ENCODE measurements at regions not wholly inside any gene's neighbourhood (a gene's known extent, or its start where the extent isn't known, plus 50 kb on each side); places are given as distances from the start of the nearest gene placed in this dataset.
A peak's percentile ranks its signal among the peaks of the same experiment; 100 is the strongest.
"Not testable (repeated sequence)": the region's sequence is repeated elsewhere in the genome, so short reads cannot be mapped to it uniquely, and the experiment has no call there.

- no peak for DNase-seq
Measured at GRCh38 chr3:88298189-88298588, 148.4 kb downstream of the C3orf38 start.

DNA sequence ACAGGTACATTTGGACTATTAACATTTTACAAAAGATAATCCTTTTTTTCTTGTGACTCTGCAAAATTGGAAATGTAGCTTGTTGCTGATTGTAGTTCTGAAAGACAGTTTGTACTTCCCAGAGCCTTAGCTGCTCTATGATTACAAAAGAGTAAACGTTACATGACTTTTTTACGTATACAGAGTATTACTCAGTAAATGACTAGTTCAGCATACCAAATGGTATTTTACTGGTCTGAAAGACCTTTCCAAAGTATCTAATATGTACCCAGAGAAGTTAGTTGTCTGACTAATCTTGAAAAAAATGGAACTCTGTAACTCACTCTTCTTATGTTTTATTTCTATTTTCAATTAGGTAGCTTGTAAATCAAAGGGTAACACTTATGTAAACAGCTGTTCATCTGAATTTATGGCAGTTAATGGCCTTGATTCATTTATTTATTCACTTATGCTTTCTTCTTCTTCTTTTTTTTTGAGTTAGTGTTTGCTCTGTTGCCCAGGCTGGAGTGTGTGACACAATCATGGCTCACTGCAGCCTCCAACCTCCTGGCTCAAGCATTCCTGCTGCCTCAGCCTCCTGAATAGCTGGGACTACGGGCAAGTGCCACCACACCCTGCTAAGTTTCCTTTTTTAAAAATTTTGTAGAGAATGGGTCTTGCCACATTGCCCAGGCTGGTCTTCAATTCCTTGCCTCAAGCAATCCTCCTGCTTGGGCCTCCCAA, 151.7 kb downstream of the C3orf38 start:
- no peak for DNase-seq

DNA sequence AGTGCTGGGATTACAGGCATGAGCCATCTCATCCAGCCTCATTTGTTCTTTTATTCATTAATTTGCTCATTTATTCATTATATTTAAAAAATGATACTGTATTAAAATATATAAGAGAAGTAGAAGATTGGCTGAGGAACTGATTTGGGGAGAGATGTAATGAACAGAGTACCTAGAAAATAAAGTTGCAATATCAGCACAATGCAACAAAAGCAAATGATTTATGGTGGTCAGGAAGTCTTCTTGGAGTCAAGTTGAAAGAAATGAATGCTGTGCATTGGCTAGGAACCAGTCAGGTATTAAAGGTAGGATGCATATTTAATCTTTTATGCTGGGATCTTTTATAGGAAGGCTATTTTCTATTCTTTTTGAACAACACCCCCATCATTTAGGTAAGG, 152.2 kb downstream of the C3orf38 start:
- DNase-seq = no peak

DNA sequence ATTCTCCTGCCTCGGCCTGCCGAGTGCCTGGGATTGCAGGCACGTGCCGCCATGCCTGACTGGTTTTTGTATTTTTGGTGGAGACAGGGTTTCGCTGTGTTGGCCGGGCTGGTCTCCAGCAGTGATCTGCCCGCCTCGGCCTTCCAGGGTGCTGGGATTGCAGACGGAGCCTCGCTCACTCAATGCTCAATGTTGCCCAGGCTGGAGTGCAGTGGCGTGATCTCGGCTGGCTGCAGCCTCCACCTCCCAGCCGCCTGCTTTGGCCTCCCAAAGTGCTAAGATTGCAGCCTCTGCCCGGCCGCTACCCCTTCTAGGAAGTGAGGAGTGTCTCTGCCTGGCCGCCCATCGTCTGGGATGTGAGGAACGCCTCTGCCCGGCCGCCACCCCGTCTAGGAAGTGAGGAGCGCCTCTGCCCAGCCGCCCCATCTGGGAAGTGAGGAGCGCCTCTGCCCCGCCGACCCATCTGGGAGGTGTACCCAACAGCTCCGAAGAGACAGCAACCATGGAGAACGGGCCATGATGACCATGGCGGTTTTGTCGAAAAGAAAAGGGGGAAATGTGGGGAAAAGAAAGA, 153.7 kb downstream of the C3orf38 start:
- not testable (repeated sequence) for DNase-seq

GRCh38 chr3:88307666-88308065, 157.9 kb downstream of the C3orf38 start:
- DNase-seq = no peak

DNA sequence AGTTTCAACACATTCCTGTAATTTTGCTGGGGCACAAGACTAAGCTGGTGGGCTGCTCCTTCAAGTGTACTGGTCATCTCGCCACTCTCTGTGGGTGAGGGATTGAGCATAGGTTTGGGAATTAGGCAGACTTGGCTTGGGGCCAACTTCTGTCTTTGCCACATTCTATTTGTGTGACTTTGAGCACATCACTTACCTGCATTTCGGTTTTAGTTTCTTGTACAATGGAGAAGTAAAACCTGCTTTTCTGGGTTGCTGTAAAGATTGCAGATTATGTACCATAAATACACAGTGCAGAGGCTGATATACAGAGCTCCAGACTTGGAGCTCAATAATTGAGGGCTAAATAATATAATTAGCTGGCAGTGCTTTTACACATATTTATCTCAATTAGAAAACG, 162.1 kb downstream of the C3orf38 start:
- DNase-seq = peak; percentile 52

- no peak for DNase-seq
Measured at GRCh38 chr3:88312256-88312655, 162.5 kb downstream of the C3orf38 start.

GRCh38 chr3:88318067-88318466, 168.3 kb downstream of the C3orf38 start:
- DNase-seq = no peak

DNA sequence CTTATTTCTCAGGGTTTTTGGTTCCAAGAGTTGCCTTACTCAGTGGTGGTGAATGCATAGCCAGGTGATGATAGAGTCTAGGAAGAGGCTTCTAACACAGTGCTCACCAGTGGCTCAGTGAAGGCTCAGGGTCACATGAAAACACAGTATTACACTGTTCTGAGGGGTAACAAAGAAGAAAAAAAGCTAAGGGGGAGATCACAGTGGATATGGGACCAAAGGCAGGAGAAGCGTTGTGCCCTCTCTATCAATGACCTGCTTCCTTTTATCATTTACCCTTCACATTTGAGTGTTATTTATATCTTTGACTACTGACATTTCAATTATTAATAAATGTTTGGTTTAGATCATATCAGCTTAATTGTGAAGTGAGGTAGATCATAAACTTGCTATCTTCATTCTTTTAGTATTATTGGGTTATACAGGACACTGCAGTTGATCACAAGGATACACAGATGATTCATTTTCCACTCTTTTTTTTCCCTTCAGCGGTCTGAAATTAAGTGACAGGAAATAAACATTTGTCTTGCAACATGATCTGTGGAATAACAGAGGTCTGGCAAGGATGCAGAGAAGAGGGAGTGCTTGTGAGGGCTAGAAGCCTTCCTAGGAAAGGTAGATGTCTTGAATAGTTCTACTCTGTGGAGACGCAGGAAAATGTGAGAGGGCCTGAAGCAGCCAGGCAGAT, 171.7 kb downstream of the C3orf38 start:
- no peak for DNase-seq

DNA sequence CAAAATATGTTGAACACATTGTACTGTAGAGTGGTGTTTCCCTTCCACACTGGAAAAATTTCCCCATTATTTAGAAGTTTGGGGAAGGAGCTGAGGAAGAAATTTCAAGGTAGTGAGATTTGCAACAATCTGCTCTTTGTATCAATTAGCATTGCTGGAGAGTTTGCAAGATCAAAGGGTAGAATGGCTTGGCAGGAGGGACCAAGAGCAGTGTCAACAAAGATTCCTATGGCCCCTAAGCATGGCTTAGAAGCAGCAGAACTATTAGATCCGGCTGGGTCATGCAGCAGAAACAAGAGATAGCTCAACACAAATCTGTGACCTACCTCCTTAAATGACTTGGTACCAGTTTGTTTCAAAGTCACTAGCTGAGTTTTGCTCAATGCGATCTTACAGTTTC, 175.0 kb downstream of the C3orf38 start:
- no peak for DNase-seq

- DNase-seq = no peak
Measured at GRCh38 chr3:88334187-88334868, 184.6 kb downstream of the C3orf38 start.

DNA sequence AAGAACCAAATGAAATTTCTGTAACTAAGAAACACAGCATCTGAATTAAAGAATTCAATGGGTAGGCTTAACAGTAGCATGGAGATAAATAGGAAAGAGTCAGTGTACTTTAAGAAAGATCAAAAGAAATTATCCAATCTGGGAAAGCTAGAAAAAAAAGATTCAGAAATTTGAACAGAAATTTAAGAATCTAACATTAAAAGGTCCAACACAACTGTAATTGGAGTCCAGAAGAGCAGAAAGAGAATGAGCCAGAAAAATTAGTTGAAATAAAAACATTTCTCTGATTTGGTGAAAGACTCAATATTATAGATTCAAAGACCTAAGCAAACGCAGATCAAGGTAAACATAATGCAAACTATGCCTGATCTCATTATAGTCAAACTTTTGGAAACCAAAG, 187.1 kb downstream of the C3orf38 start:
- DNase-seq = no peak

GRCh38 chr3:88343264-88343663, 193.5 kb downstream of the C3orf38 start:
- no peak for DNase-seq

DNA sequence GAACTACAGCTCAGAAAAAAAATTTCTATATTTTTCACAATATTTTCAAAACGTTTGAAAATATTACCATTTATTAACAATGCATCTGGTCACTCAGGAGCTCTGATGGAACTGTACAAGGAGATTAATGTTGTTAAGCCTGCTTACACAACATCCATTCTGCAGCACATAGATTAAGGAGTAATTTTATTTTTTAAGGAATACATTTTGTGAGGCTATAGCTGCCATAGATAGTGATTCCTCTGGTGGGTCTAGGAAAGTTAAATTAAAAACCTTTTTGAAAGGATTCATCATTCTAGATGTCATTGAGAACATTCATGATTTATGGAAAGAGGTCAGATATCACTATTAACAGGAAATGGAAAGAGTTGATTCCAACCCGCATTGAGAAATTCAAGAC, 196.9 kb downstream of the C3orf38 start:
- no peak for DNase-seq

DNA sequence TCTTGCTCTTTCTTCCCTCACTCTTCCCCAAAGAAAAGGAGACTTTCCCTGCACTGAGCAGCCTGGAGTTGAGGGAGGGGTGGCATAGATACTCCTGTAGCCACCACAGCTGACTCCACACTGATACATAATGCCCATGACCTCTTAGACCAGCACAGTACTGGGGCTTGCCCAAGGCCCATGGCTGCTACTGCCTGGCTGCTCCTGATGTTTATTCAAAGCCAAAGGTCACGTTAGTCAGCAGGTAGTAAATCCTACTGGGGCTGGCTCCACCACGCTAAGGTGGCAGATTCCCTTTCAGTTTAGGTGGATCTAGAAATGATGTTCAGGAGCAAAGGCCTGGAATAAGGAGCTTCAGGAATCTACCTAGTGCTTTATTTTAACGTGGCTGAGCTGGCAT, 212.7 kb downstream of the C3orf38 start:
- no peak for DNase-seq

- DNase-seq = no peak
Measured at GRCh38 chr3:88364926-88365325, 215.2 kb downstream of the C3orf38 start.

DNA sequence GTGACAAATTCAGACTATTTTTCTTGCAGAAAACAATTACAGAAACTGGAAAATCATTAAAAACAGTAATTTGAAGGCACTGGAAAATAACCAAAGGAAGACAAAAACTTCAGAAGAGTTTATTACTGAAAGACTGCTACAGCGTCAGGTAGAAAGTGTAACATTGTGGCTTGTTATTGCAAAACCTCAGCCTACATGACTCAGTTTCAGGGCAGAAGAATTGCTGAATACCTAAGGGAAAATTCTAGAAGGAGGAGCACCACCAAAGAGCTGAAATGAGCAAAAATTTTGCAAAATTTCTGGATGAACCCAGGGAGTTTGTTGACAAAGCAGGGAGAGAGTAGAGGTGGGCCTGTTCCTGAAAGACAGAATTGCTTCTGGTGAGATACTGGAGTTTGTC, 219.6 kb downstream of the C3orf38 start:
- no peak for DNase-seq

GRCh38 chr3:88369767-88370166, 220.0 kb downstream of the C3orf38 start:
- DNase-seq = no peak

DNA sequence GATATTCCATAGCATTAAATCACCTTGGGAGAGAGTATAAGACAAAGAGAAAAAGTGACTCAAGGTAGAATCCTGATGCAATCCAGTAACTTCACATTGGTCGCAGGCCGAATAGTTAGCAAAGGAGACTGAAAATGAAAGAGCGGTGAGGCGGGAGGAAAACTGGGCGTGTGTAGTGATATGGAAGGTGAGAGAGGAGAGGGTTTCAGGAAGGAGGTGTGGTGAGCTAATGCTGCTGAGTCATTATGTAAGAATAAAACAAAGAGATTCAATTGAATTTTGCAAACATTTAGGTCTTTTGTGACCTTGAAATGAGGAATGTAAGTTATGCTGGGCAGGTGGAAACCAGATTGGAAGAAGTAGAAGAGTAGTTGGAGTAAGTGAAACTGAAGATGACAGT, 235.3 kb downstream of the C3orf38 start:
- DNase-seq = no peak

GRCh38 chr3:88398581-88398980, 248.8 kb downstream of the C3orf38 start:
- no peak for DNase-seq

- no peak for DNase-seq
Measured at GRCh38 chr3:88403319-88403718, 253.6 kb downstream of the C3orf38 start.

DNA sequence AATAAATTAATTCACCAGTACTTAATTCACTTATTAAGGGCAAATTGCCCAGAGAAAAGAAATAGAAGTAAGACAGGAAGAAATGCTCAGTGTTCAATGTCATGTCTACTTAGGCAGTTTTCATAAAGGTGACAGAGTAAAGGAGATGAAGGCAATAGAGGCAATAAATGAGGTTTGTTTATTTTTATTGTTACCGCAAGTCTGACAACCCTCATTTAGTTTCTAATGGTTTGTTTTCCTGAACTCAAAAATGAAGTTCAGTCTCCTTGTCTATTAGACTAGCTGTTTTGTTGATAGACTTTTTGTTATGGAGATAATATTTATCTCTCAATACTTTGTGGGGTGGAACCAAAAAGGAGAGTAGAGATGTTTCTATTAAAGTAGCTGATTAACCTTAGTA, 258.3 kb downstream of the C3orf38 start:
- DNase-seq = no peak

DNA sequence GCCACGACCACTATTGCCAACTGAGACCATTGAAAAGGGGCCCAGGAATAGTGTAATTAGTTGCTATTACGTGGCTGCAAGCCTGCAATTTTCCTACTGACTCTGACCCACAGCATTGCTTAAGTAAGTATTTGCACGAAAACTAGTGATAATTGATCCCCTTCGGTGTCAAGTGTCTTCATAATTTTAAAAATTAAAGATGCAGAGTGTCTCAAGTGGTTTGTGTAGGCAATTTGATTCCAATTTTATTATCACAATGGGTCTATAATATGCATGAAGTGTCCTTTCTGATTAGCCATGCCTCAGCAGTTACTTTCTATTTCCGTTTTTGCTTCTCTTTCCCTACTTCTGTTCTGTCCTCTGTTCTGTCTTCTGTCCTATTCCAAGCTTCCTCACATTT, 259.2 kb downstream of the C3orf38 start:
- DNase-seq = no peak

DNA sequence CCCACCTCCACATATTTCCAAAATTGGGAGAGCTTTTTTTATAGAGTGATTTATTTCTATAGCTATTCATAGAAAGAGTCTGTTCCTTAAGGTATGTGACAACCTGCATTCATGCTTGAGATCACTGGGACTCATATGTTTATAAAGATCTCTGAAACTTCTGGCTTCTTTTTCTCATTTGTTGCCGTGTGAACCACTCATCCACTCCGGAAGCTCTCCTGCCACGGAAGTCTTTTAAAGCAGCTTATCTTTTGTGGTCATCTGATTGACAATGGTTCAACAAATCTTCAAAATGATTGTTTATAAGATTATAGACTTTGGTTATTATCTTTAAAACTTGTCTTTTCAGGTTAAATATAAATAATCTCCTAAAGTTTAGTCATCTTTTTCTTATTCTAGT, 260.5 kb downstream of the C3orf38 start:
- DNase-seq = no peak

Data from NCI-H82 (cell line).